Body of pancreas (tissue), 4 donors: ENCODE measurements at regions not wholly inside any gene's neighbourhood (a gene's known extent, or its start where the extent isn't known, plus 50 kb on each side); places are given as distances from the start of the nearest gene placed in this dataset.

ENCODE experiments used
- POLR2A ChIP-seq, 3 donors: fragments of 450-650 bp; IDR thresholded peaks; one replicate each; pipeline ENCODE4 v1.6.1; 2016; ENCODE audit warnings: antibody characterized with exemption in 3 of 3, mild to moderate bottlenecking in 2 of 3
- TF ChIP-seq, protein P1 (sequence below), 7 experiments: fragments of 450-650 bp in 4 of 7; fragments of 200-600 bp in 3 of 7; sonication (generic) in 3 of 7; IDR thresholded peaks; one replicate each; pipeline ENCODE4 v1.5.1; 2016 to 2019; ENCODE audit warnings: antibody characterized with exemption in 7 of 7

DNA sequence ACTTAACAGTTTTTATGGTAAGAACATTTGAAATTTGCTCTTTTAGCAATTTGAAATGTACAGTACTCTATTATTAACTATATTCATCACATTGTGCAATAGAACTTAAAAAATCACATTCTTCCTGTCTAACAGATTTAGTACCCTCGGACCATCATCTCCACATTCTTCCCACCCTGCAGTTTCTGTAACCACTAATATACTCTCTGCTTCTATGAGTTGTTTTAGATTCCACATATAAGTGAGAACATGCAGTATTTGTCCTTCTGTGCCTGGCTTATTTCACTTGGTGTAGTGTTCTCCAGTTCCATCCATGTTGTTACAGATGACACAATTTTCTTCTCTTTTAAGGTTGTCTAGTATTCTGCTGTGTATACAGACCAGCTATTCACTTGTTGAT, 88.9 kb upstream of the SEC61G start:
- TF ChIP-seq, protein P1, sequence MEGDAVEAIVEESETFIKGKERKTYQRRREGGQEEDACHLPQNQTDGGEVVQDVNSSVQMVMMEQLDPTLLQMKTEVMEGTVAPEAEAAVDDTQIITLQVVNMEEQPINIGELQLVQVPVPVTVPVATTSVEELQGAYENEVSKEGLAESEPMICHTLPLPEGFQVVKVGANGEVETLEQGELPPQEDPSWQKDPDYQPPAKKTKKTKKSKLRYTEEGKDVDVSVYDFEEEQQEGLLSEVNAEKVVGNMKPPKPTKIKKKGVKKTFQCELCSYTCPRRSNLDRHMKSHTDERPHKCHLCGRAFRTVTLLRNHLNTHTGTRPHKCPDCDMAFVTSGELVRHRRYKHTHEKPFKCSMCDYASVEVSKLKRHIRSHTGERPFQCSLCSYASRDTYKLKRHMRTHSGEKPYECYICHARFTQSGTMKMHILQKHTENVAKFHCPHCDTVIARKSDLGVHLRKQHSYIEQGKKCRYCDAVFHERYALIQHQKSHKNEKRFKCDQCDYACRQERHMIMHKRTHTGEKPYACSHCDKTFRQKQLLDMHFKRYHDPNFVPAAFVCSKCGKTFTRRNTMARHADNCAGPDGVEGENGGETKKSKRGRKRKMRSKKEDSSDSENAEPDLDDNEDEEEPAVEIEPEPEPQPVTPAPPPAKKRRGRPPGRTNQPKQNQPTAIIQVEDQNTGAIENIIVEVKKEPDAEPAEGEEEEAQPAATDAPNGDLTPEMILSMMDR (IDR thresholded peaks at IDR 0.05): no peak
- no peak for TF ChIP-seq POLR2A (IDR thresholded peaks at IDR 0.05)
